ENCODE measurements at regions not wholly inside any gene's neighbourhood (a gene's known extent, or its start where the extent isn't known, plus 50 kb on each side); places are given as distances from the start of the nearest gene placed in this dataset.

DNA sequence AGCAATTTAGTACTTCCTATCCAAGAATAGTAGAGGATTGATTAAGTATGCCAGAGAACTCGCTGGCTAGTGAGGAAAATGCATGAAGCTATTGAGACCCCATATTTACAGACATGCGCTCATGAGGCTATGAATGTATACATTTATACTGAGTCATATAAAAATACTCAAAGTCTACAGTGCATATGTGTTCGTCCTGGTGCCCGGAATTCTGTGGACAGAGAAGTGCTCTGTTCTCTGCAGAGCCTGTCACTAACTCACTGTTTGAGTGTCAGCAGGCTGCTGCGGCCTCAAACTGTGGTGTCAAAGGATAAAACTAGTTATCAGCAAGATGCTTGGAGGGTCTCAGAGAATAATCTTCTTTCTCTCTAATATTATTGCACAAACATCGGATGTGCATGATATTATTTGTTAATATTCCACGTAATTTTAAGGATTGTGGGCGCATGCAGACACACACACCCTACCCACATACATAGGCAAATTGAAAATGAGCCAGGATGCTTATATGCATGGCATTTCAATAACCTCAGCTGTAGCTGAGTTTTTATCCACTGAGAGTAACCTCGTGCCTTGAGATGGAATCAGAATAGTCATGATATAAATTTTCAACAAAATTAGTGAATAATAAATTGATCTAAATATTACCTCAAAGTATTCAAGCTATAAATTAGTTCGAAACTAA is 50.0 kb upstream of the TSC22D2 start:
- no peaks in the 10 kb centered on the region for H3K27me3 Mint-ChIP-seq (ENCODE audit: unreplicated experiment)
- H3K4me3 Mint-ChIP-seq (ENCODE audit: unreplicated experiment), result no peak overlapping the region
- no peaks in the 10 kb centered on the region for H3K36me3 Mint-ChIP-seq (ENCODE audit: unreplicated experiment)
- no peak for DNase-seq
- H3K9me3 Mint-ChIP-seq (ENCODE audit: unreplicated experiment), result no peaks in the 10 kb centered on the region
- no peak for TF ChIP-seq CTCF (IDR thresholded peaks at IDR 0.05; ENCODE audit: partially characterized antibody, unreplicated experiment)
- H3K27ac Mint-ChIP-seq (ENCODE audit: unreplicated experiment), result no peak overlapping the region
- no peaks in the 10 kb centered on the region for H3K4me1 Mint-ChIP-seq (ENCODE audit: low read depth, unreplicated experiment)

- no peak for DNase-seq
- TF ChIP-seq CTCF (IDR thresholded peaks at IDR 0.05; ENCODE audit: partially characterized antibody, unreplicated experiment), result no peak
- Mint-ChIP-seq H3K36me3 (ENCODE audit: unreplicated experiment) (no peaks in the 10 kb centered on the region), H3K9me3 (ENCODE audit: unreplicated experiment) (no peaks in the 10 kb centered on the region), H3K4me3 (ENCODE audit: unreplicated experiment) (no peak overlapping the region), H3K27me3 (ENCODE audit: unreplicated experiment) (no peaks in the 10 kb centered on the region), H3K4me1 (ENCODE audit: low read depth, unreplicated experiment) (no peaks in the 10 kb centered on the region), H3K27ac (ENCODE audit: unreplicated experiment) (no peak overlapping the region)
These were observed 51.0 kb upstream of the TSC22D2 start for GRCh38 chr3:150357140-150357539.

DNA sequence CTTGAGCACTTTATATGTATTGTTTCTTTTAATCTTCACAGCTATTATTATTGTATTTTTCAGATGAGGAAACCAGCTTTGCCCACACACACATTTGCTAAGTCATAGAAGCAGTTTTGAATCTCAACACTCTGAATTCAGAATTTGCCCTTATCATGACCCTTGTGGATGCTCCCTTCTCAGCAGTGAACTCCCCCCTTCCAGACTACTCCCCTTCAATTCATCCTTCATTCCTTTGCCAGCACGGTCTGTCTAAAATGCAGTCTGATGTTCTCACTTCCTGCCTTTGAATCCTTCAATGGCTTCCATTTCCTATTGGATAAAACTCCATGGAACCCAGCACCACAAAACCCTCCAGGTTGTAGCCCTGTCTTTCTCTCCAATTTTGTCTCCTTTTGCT is 52.5 kb upstream of the TSC22D2 start:
- H3K36me3 Mint-ChIP-seq (ENCODE audit: unreplicated experiment), result no peaks in the 10 kb centered on the region
- TF ChIP-seq CTCF (IDR thresholded peaks at IDR 0.05; ENCODE audit: partially characterized antibody, unreplicated experiment), result no peak
- no peaks in the 10 kb centered on the region for H3K9me3 Mint-ChIP-seq (ENCODE audit: unreplicated experiment)
- no peak overlapping the region for H3K27ac Mint-ChIP-seq (ENCODE audit: unreplicated experiment)
- DNase-seq, result no peak
- H3K4me3 Mint-ChIP-seq (ENCODE audit: unreplicated experiment), result no peak overlapping the region
- no peaks in the 10 kb centered on the region for H3K27me3 Mint-ChIP-seq (ENCODE audit: unreplicated experiment)
- no peaks in the 10 kb centered on the region for H3K4me1 Mint-ChIP-seq (ENCODE audit: low read depth, unreplicated experiment)

- no peaks in the 10 kb centered on the region for H3K4me1 Mint-ChIP-seq (ENCODE audit: low read depth, unreplicated experiment)
- no peak for DNase-seq
- no peaks in the 10 kb centered on the region for H3K9me3 Mint-ChIP-seq (ENCODE audit: unreplicated experiment)
- H3K27ac Mint-ChIP-seq (ENCODE audit: unreplicated experiment), result no peak overlapping the region
- no peaks in the 10 kb centered on the region for H3K36me3 Mint-ChIP-seq (ENCODE audit: unreplicated experiment)
- TF ChIP-seq CTCF (IDR thresholded peaks at IDR 0.05; ENCODE audit: partially characterized antibody, unreplicated experiment), result no peak
- H3K27me3 Mint-ChIP-seq (ENCODE audit: unreplicated experiment), result no peaks in the 10 kb centered on the region
- no peak overlapping the region for H3K4me3 Mint-ChIP-seq (ENCODE audit: unreplicated experiment)
These were observed 55.2 kb upstream of the TSC22D2 start for GRCh38 chr3:150352931-150353330.

- no peak overlapping the region for H3K4me3 Mint-ChIP-seq (ENCODE audit: unreplicated experiment)
- no peak for TF ChIP-seq CTCF (IDR thresholded peaks at IDR 0.05; ENCODE audit: partially characterized antibody, unreplicated experiment)
- no peaks in the 10 kb centered on the region for H3K9me3 Mint-ChIP-seq (ENCODE audit: unreplicated experiment)
- no peak overlapping the region for H3K27ac Mint-ChIP-seq (ENCODE audit: unreplicated experiment)
- no peak for DNase-seq
- no peaks in the 10 kb centered on the region for H3K36me3 Mint-ChIP-seq (ENCODE audit: unreplicated experiment)
- H3K4me1 Mint-ChIP-seq (ENCODE audit: low read depth, unreplicated experiment), result no peaks in the 10 kb centered on the region
- H3K27me3 Mint-ChIP-seq (ENCODE audit: unreplicated experiment), result no peaks in the 10 kb centered on the region
These were observed 56.7 kb upstream of the TSC22D2 start for GRCh38 chr3:150351398-150351797.
